Activated T-helper 1 cell treated with anti-CD3 and anti-CD28 coated beads, Interleukin-2, amount 50 U/mL, for 16 hours (primary cell): ENCODE measurements at regions not wholly inside any gene's neighbourhood (a gene's known extent, or its start where the extent isn't known, plus 50 kb on each side); places are given as distances from the start of the nearest gene placed in this dataset.

Experiments used
- DNase-seq, 2 donors: peaks; one replicate each; pipeline ENCODE4 v3.0.0-alpha.2; 2020; ENCODE audit warnings: low read depth in 1 of 2, low spot score in 1 of 2

- DNase-seq, result no peak
Observed at GRCh38 chr3:30945291-30945690, 50.8 kb upstream of the GADL1 start.

- no peak for DNase-seq
Observed at GRCh38 chr3:30948426-30948825, 54.0 kb upstream of the GADL1 start.

GRCh38 chr3:30951826-30952225 lies 57.4 kb upstream of the GADL1 start:
- no peak for DNase-seq

- DNase-seq, result no peak
Observed at GRCh38 chr3:30952786-30953185, 58.3 kb upstream of the GADL1 start.

GRCh38 chr3:30954426-30954825 lies 60.0 kb upstream of the GADL1 start:
- DNase-seq, result no peak

- DNase-seq, result no peak
Observed at GRCh38 chr3:30962084-30962483, 67.6 kb upstream of the GADL1 start.

- no peak for DNase-seq
Observed at GRCh38 chr3:30962493-30962892, 68.0 kb upstream of the GADL1 start.

- no peak for DNase-seq
Observed at GRCh38 chr3:30963223-30963722, 68.8 kb upstream of the GADL1 start.

- DNase-seq, result no peak
Observed at GRCh38 chr3:30964612-30965011, 70.2 kb upstream of the GADL1 start.

GRCh38 chr3:30966896-30967295 lies 72.4 kb upstream of the GADL1 start:
- DNase-seq, result no peak

GRCh38 chr3:30970183-30970582 lies 75.7 kb upstream of the GADL1 start:
- no peak for DNase-seq

- no peak for DNase-seq
Observed at GRCh38 chr3:30972449-30972848, 78.0 kb upstream of the GADL1 start.

- DNase-seq, result no peak
Observed at GRCh38 chr3:30974071-30974470, 79.6 kb upstream of the GADL1 start.

GRCh38 chr3:30977592-30977991 lies 83.1 kb upstream of the GADL1 start:
- no peak for DNase-seq

- DNase-seq, result no peak
Observed at GRCh38 chr3:30980993-30981392, 86.5 kb upstream of the GADL1 start.

GRCh38 chr3:30982416-30983075 lies 88.1 kb upstream of the GADL1 start:
- no peak for DNase-seq

GRCh38 chr3:30984855-30985749 lies 90.6 kb upstream of the GADL1 start:
- no peak for DNase-seq

- DNase-seq, result no peak
Observed at GRCh38 chr3:30986551-30986950, 92.1 kb upstream of the GADL1 start.

- no peak for DNase-seq
Observed at GRCh38 chr3:30988769-30989168, 94.3 kb upstream of the GADL1 start.

GRCh38 chr3:30989276-30990030 lies 95.0 kb upstream of the GADL1 start:
- DNase-seq, result no peak

- no peak for DNase-seq
Observed at GRCh38 chr3:30996467-30996866, 102.0 kb upstream of the GADL1 start.

GRCh38 chr3:31002730-31003129 lies 108.3 kb upstream of the GADL1 start:
- DNase-seq, result no peak
